ENCODE measurements at regions not wholly inside any gene's neighbourhood (a gene's known extent, or its start where the extent isn't known, plus 50 kb on each side); places are given as distances from the start of the nearest gene placed in this dataset.
"Not testable (repeated sequence)": the region's sequence is repeated elsewhere in the genome, so short reads cannot be mapped to it uniquely, and the experiment has no call there.

GRCh38 chrX:117628381-117628780 is 488.2 kb downstream of the KLHL13 start:
- Mint-ChIP-seq H3K27ac (no peak overlapping the region), H3K36me3 (no peaks in the 10 kb centered on the region), H3K9me3 (peaks cover 4% of the 10 kb centered on the region), H3K4me1 (ENCODE audit: low read depth in 2 of 2) (no peaks in the 10 kb centered on the region), H3K27me3 (no peaks in the 10 kb centered on the region), H3K4me3 (no peak overlapping the region)
- DNase-seq (ENCODE audit: low spot score) (no peak), ATAC-seq (no peak)

DNA sequence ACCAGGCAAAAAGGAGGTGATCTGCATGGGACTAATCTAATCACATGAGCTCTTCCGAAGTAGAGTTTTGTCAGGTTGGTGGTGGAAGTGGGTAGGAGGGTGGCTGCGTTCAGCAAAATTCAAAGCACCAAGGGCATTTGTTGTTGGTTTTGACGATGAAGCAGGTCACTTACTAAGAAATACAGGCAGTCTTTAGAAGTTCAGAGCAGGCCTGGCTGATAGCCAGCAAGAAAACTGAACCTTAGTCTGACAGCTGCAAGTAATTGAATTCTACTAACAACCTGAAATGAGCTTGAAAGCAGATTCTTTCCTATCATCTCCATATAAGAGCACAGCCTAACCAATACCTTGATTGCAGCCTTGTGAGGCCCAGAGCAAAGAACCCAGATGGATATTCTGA is 505.8 kb downstream of the KLHL13 start:
- H3K4me3 Mint-ChIP-seq: no peak overlapping the region
- no peak overlapping the region for H3K27ac Mint-ChIP-seq
- peaks cover 7% of the 10 kb centered on the region for H3K9me3 Mint-ChIP-seq
- no peaks in the 10 kb centered on the region for H3K27me3 Mint-ChIP-seq
- DNase-seq (ENCODE audit: low spot score) (no peak), ATAC-seq (no peak)
- H3K4me1 Mint-ChIP-seq (ENCODE audit: low read depth in 2 of 2): no peaks in the 10 kb centered on the region
- no peaks in the 10 kb centered on the region for H3K36me3 Mint-ChIP-seq

DNA sequence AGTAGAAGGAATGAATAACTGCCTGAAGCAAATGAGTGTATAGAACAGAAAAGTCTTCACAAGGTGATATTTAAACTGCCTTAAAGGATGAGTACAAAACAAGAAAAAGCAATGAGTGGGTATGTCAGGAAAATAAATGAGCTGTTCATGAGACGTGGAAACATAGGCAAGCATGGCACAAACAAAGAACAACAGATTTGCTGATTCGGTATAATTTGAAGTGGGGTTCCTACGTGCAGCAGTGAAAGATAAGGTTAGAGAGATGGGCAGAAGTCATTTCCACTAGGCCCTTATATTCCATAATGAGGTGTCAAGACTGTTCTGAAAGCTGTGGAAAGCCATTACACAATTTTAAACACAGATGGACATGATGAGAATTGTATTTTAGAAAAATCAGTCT is 506.6 kb downstream of the KLHL13 start:
- H3K9me3 Mint-ChIP-seq: peaks cover 6% of the 10 kb centered on the region
- H3K27me3 Mint-ChIP-seq: no peaks in the 10 kb centered on the region
- H3K36me3 Mint-ChIP-seq: no peaks in the 10 kb centered on the region
- no peak overlapping the region for H3K4me3 Mint-ChIP-seq
- H3K27ac Mint-ChIP-seq: no peak overlapping the region
- H3K4me1 Mint-ChIP-seq (ENCODE audit: low read depth in 2 of 2): no peaks in the 10 kb centered on the region
- ATAC-seq (no peak), DNase-seq (ENCODE audit: low spot score) (no peak)

GRCh38 chrX:117607561-117607960 is 509.0 kb downstream of the KLHL13 start:
- DNase-seq (ENCODE audit: low spot score): no peak
- no peaks in the 10 kb centered on the region for H3K4me1 Mint-ChIP-seq (ENCODE audit: low read depth in 2 of 2)
- no peaks in the 10 kb centered on the region for H3K27me3 Mint-ChIP-seq
- no peaks in the 10 kb centered on the region for H3K36me3 Mint-ChIP-seq
- ATAC-seq: no peak
- peaks cover 3% of the 10 kb centered on the region for H3K9me3 Mint-ChIP-seq
- no peak overlapping the region for H3K27ac Mint-ChIP-seq
- no peak overlapping the region for H3K4me3 Mint-ChIP-seq

DNA sequence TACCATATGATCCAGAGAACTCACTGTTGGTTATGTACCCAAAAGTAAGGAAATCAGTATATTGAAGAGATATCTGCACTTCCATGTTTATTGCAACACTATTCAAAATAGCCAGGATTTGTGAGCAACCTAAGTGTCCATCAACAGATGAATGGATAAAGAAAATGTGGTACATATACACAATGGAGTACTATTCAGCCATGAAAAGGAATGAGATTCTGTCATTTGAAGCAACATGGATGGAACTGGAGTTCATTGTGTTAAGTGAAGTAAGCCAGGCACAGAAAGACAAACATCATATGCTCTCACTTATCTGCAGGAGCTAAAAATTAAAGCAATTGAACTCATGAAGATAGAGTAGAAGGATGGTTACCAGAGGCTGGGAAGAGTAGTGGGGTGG is 510.5 kb downstream of the KLHL13 start:
- not testable (repeated sequence) for H3K4me1 Mint-ChIP-seq (ENCODE audit: low read depth in 2 of 2); H3K36me3 Mint-ChIP-seq; H3K27me3 Mint-ChIP-seq

DNA sequence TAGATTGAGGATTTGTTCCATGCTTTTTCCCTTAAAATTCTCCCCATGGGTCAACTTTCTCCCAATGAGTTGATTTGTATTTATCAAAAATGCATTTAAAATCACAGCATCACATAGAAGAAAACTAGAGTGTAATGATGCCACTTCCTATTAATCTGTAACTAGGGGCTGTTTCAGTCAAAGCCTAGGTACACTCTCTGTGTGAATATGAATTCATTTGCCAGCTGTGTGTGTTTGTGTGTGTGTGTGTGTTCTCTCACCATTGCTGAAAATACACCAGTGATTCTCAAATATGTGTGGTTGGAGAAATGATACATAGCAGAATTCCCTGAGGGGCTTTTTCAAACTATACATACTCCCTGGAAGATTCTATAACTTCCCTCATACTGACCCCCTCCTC is 546.5 kb downstream of the KLHL13 start:
- ATAC-seq (no peak), DNase-seq (ENCODE audit: low spot score) (no peak)
- peaks cover 5% of the 10 kb centered on the region for H3K36me3 Mint-ChIP-seq
- no peak overlapping the region for H3K27ac Mint-ChIP-seq
- H3K4me1 Mint-ChIP-seq (ENCODE audit: low read depth in 2 of 2): no peaks in the 10 kb centered on the region
- H3K9me3 Mint-ChIP-seq: peaks cover 16% of the 10 kb centered on the region
- H3K27me3 Mint-ChIP-seq: no peaks in the 10 kb centered on the region
- H3K4me3 Mint-ChIP-seq: no peak overlapping the region

More for the DNA sequence above, 510.5 kb downstream of the KLHL13 start:
- ATAC-seq; DNase-seq (ENCODE audit: low spot score); H3K27ac Mint-ChIP-seq; H3K4me3 Mint-ChIP-seq; H3K9me3 Mint-ChIP-seq: not testable (repeated sequence)

DNA sequence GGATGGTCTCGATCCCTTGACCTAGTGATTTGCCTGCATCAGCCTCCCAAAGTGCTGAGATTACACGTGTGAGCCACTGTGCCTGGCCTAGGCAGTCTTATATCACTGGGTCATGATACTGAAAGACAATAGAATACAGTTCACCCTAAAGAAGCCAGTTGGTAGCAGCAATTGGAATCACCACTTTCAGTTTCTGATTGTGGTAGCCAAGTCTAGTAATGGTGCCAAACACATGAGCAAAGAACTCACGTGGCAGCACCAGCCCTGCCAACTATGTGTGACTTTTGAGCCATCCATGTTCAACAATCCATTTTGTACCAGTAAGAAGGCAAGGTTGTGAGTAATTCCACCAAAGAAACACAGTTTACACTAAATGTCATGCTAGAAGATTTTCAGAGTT is 548.4 kb downstream of the KLHL13 start:
- ATAC-seq (no peak), DNase-seq (ENCODE audit: low spot score) (no peak)
- no peak overlapping the region for H3K27ac Mint-ChIP-seq
- no peaks in the 10 kb centered on the region for H3K27me3 Mint-ChIP-seq
- H3K4me3 Mint-ChIP-seq: no peak overlapping the region
- H3K9me3 Mint-ChIP-seq: peaks cover 26% of the 10 kb centered on the region
- no peaks in the 10 kb centered on the region for H3K4me1 Mint-ChIP-seq (ENCODE audit: low read depth in 2 of 2)
- H3K36me3 Mint-ChIP-seq: peaks cover 5% of the 10 kb centered on the region

GRCh38 chrX:117543885-117544284 is 572.7 kb downstream of the KLHL13 start:
- Mint-ChIP-seq H3K27me3 (peaks cover 0 to 2% of the 10 kb centered on the region in 2 donors), H3K27ac (no peak overlapping the region), H3K4me3 (no peak overlapping the region), H3K9me3 (peaks cover 11% of the 10 kb centered on the region), H3K36me3 (no peaks in the 10 kb centered on the region), H3K4me1 (ENCODE audit: low read depth in 2 of 2) (no peaks in the 10 kb centered on the region)
- DNase-seq (ENCODE audit: low spot score) (no peak), ATAC-seq (no peak)

GRCh38 chrX:117539090-117539418 is 577.6 kb downstream of the KLHL13 start:
- Mint-ChIP-seq H3K36me3 (no peaks in the 10 kb centered on the region), H3K4me1 (ENCODE audit: low read depth in 2 of 2) (no peaks in the 10 kb centered on the region), H3K27me3 (peaks cover 0 to 2% of the 10 kb centered on the region in 2 donors), H3K4me3 (no peak overlapping the region), H3K27ac (no peak overlapping the region), H3K9me3 (peaks cover 5% of the 10 kb centered on the region)
- ATAC-seq: no peak
- no peak for DNase-seq (ENCODE audit: low spot score)

- Mint-ChIP-seq H3K9me3 (peaks cover 7% of the 10 kb centered on the region), H3K4me3 (no peak overlapping the region), H3K27me3 (peaks cover 0 to 2% of the 10 kb centered on the region in 2 donors), H3K36me3 (no peaks in the 10 kb centered on the region), H3K4me1 (ENCODE audit: low read depth in 2 of 2) (no peaks in the 10 kb centered on the region), H3K27ac (no peak overlapping the region)
- DNase-seq (ENCODE audit: low spot score) (no peak), ATAC-seq (no peak)
Measured at GRCh38 chrX:117538178-117539089, 578.2 kb downstream of the KLHL13 start.

GRCh38 chrX:117532339-117532738 is 584.3 kb downstream of the KLHL13 start:
- no peaks in the 10 kb centered on the region for H3K27me3 Mint-ChIP-seq
- no peaks in the 10 kb centered on the region for H3K4me1 Mint-ChIP-seq (ENCODE audit: low read depth in 2 of 2)
- no peak overlapping the region for H3K4me3 Mint-ChIP-seq
- no peak overlapping the region for H3K27ac Mint-ChIP-seq
- no peak for DNase-seq (ENCODE audit: low spot score)
- H3K9me3 Mint-ChIP-seq: peaks cover 4% of the 10 kb centered on the region
- H3K36me3 Mint-ChIP-seq: no peaks in the 10 kb centered on the region
- ATAC-seq: no peak

- H3K36me3 Mint-ChIP-seq: no peaks in the 10 kb centered on the region
- H3K27me3 Mint-ChIP-seq: peaks cover 0 to 2% of the 10 kb centered on the region in 2 donors
- H3K9me3 Mint-ChIP-seq: peaks cover 7% of the 10 kb centered on the region
- no peak overlapping the region for H3K4me3 Mint-ChIP-seq
- H3K27ac Mint-ChIP-seq: no peak overlapping the region
- no peaks in the 10 kb centered on the region for H3K4me1 Mint-ChIP-seq (ENCODE audit: low read depth in 2 of 2)
- DNase-seq (ENCODE audit: low spot score) (no peak), ATAC-seq (no peak)
Measured at GRCh38 chrX:117522725-117523700, 593.6 kb downstream of the KLHL13 start.

- peaks cover 0 to 2% of the 10 kb centered on the region in 2 donors for H3K27me3 Mint-ChIP-seq
- H3K27ac Mint-ChIP-seq: no peak overlapping the region
- no peaks in the 10 kb centered on the region for H3K36me3 Mint-ChIP-seq
- DNase-seq (ENCODE audit: low spot score): no peak
- no peak for ATAC-seq
- H3K4me3 Mint-ChIP-seq: no peak overlapping the region
- peaks cover 14% of the 10 kb centered on the region for H3K9me3 Mint-ChIP-seq
- no peaks in the 10 kb centered on the region for H3K4me1 Mint-ChIP-seq (ENCODE audit: low read depth in 2 of 2)
Measured at GRCh38 chrX:117517994-117518393, 598.6 kb downstream of the KLHL13 start.

- H3K36me3 Mint-ChIP-seq: no peaks in the 10 kb centered on the region
- H3K27me3 Mint-ChIP-seq: no peaks in the 10 kb centered on the region
- DNase-seq (ENCODE audit: low spot score): no peak
- ATAC-seq: no peak
- H3K27ac Mint-ChIP-seq: no peak overlapping the region
- H3K4me3 Mint-ChIP-seq: no peak overlapping the region
- H3K4me1 Mint-ChIP-seq (ENCODE audit: low read depth in 2 of 2): no peaks in the 10 kb centered on the region
- H3K9me3 Mint-ChIP-seq: peaks cover 3% of the 10 kb centered on the region
Measured at GRCh38 chrX:117511379-117511778, 605.2 kb downstream of the KLHL13 start.
